ENCODE measurements at regions not wholly inside any gene's neighbourhood (a gene's known extent, or its start where the extent isn't known, plus 50 kb on each side); places are given as distances from the start of the nearest gene placed in this dataset.

DNA sequence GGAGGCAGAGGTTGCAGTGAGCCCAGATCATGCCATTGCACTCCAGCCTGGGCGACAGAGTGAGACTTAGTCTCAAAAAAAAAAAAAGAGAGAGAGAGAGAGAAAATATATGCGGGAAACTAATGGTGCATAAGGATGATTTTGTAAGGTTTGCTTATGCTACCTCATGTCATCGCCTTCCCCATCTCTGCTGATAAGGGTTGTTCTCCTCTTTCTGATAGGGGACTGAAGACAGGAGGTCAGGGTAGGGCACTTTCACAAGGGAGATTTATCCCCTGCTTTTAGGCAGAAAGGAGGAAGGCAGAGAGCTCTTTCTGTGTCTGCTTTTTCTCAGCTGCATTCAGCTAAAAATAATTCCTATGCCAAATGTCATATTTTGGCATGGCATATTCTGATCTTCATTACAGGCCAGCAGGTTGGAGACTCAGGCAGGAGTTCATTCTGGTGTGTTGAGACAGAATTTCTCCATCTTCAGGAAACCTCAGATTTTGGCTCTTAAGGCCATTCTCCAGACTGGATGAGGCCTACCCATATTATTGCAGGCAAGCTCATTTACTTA, 220.2 kb downstream of the AUH start:
- CTCF ChIA-PET, result interaction anchor here (0.7 to 1.4 kb wide), 3 partner anchors 9 to 414 kb away, joined by 3 to 5 read pairs (median 4); no protein-coding TSS in a partner anchor

More for the DNA sequence above, 220.2 kb downstream of the AUH start:
- H4K20me1 ChIP-seq (replicated peaks; ENCODE audit: control insufficient read depth, extremely low read depth, insufficient read depth, low read length), result no peaks in the 10 kb centered on the region
- dilution Hi-C loops (cut with MboI; ENCODE audit: extremely low pct_ligation_motif_present, low sequenced_read_pairs) (no loop called here), intact Hi-C loops (cut with micrococcal nuclease) (no loop called here)
- H3K9me3 ChIP-seq (replicated peaks; ENCODE audit: control insufficient read depth, insufficient read depth, low read length), result no peaks in the 10 kb centered on the region
- FAIRE-seq, result no peak
- H3K27me3 ChIP-seq (ENCODE audit: control insufficient read depth in 2 of 2, insufficient read depth in 2 of 2, low read length in 2 of 2), result peaks cover 0 to 2% of the 10 kb centered on the region in 2 experiments
- H2AFZ ChIP-seq (ENCODE audit: low read depth, low read length), result no peak overlapping the region
- H3K4me3 ChIP-seq (replicated peaks in 1 of 3; ENCODE audit: insufficient read depth in 1 of 3, low read depth in 1 of 3, low read length in 3 of 3), result no peak overlapping the region
- no peak for DNase-seq (ENCODE audit: low read depth, low spot score)
- H3K9me1 ChIP-seq (replicated peaks; ENCODE audit: control insufficient read depth, extremely low read depth, insufficient read depth, low read length), result no peaks in the 10 kb centered on the region
- no peak for TF ChIP-seq FOS (IDR thresholded peaks at IDR 0.05; ENCODE audit: borderline replicate concordance, insufficient read depth, low read length)
- no peak for TF ChIP-seq MAX (IDR thresholded peaks at IDR 0.05; ENCODE audit: insufficient read depth, insufficient read length)
- TF ChIP-seq POLR2A (IDR thresholded peaks at IDR 0.05; ENCODE audit: low read depth, low read length), result no peak
- no peak for TF ChIP-seq EZH2 (IDR thresholded peaks at IDR 0.05; ENCODE audit: borderline replicate concordance, low read depth, low read length, severe bottlenecking)
- no peak for TF ChIP-seq POLR2AphosphoS5 (IDR thresholded peaks at IDR 0.05; ENCODE audit: insufficient read depth, low read depth, low read length)
- TF ChIP-seq JUN (IDR thresholded peaks at IDR 0.05; ENCODE audit: borderline replicate concordance, insufficient read depth, insufficient read length, low read depth), result no peak
- TF ChIP-seq CTCF (IDR thresholded peaks at IDR 0.05; ENCODE audit: extremely low read depth in 1 of 2, insufficient read depth in 1 of 2, low read depth in 1 of 2, low read length in 2 of 2), result no peak
- TF ChIP-seq MYC (IDR thresholded peaks at IDR 0.05; ENCODE audit: low read depth, low read length), result no peak
- no peak for TF ChIP-seq GATA2 (IDR thresholded peaks at IDR 0.05; ENCODE audit: insufficient read depth, insufficient read length, low read depth, low read length)
- no peaks in the 10 kb centered on the region for H3K79me2 ChIP-seq (ENCODE audit: control insufficient read depth, insufficient read depth, low read length)
- POLR2A ChIA-PET, result no interaction called here
- no TSS peak for BruUV-seq (replicated peaks)
- no peak overlapping the region for H3K27ac ChIP-seq (ENCODE audit: insufficient read depth, low read depth, low read length)
- H3K9ac ChIP-seq (replicated peaks; ENCODE audit: extremely low read depth, insufficient read depth, low read length), result no peak overlapping the region
- H3K4me2 ChIP-seq (ENCODE audit: insufficient read depth, low read length), result no peak overlapping the region
- H3K36me3 ChIP-seq (ENCODE audit: control insufficient read depth in 2 of 2, extremely low read depth in 1 of 2, insufficient read depth in 2 of 2, low read length in 2 of 2), result no peaks in the 10 kb centered on the region
- H3K4me1 ChIP-seq (ENCODE audit: control insufficient read depth, extremely low read depth, insufficient read depth, low read length), result no peaks in the 10 kb centered on the region
